ENCODE measurements at regions not wholly inside any gene's neighbourhood (a gene's known extent, or its start where the extent isn't known, plus 50 kb on each side); places are given as distances from the start of the nearest gene placed in this dataset.
"Not testable (repeated sequence)": the region's sequence is repeated elsewhere in the genome, so short reads cannot be mapped to it uniquely, and the experiment has no call there.

DNA sequence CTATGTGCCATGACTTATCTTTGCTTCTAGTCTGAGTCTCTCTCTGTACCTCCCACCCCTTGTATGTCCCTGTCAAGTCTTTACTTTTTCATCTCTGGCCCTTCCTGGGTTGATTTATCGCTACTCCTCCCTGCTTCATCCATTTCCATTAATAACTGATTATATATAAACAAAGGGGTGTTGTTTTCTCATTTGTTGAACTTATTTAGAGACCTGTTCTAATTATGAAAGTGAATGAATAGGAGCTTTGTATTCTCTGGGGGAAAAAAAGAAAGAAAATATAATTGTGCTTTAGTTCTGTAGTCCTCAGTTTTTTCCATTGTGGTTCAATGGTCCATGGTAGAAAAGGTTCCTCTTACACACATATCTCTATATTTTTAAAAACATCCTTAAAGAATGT, 328.9 kb upstream of the PPP2R3A start:
- no peak for DNase-seq (ENCODE audit: low read depth)

DNA sequence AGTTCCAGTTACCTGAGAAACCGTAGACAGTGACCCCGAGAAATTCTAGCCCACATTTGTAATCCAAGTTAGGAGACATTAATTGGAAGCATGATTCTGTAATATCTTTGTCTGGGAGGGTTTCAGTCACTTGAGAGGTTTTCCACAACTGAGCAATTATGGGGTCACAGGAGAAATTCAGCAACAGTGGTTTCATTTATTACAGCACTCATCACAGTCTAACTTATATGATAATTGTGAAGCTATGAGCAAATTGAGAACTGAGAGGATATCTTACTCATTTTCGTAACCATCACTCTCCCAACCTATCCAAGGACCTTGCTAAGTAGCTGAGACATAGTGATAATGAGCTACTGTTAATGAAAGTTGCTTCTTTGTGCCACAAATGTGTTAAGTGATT, 328.5 kb upstream of the PPP2R3A start:
- no peak for DNase-seq (ENCODE audit: low read depth)

DNA sequence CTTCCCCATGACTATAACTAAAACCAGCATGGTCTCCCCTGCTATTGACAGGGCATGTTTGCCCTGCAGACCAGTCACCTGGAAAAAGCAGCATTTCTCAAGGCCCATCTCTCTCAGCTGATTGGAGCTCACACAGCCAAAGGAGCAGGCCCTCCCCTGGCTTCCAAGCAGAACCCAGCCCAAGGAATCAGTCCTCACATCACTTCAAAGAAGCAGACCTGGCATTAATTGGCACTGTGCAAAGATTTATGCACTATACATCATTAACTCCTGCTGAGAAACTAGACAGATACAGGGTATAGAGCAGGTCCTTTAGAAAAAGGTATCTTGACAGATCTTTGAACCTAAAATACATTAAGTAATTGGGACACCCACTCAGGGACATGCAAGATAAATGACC, 323.8 kb upstream of the PPP2R3A start:
- DNase-seq (ENCODE audit: low read depth), result no peak

DNA sequence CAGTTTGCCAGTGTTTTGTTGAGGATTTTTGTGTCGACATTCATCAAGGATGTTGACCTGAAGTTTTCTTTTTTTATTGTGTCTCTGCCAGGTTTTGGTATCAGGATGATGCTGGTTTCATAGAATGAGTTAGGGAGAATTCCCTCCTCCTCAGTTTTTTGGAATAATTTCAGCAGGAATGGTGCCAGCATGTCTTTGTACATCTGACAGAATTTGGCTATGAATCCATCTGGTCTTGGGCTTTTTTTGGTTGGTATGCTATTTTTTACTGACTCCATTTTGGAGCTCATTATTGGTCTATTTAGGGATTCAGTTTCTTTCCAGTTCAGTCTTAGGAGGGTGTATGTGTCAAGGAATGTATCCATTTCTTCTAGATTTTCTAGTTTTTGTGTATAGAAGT, 320.0 kb upstream of the PPP2R3A start:
- no peak for DNase-seq (ENCODE audit: low read depth)

DNA sequence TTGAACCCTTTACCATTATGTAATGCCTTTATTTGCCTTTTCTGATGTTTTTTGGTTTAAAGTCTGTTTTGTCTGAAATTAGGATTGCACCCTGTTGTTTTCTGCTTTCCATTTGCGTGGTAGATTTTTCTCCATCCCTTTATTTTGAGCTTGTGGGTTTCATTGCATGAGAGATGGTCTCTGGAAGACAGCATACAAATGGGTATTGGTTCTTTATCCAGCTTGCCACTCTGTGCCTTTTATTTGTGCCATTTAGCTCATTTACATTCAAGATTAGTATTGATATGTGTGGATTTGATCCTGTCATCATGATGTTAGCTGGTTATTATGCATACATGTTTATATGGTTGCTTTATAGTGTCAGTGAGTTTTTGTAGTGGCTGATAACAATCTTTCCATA, 318.7 kb upstream of the PPP2R3A start:
- no peak for DNase-seq (ENCODE audit: low read depth)

DNA sequence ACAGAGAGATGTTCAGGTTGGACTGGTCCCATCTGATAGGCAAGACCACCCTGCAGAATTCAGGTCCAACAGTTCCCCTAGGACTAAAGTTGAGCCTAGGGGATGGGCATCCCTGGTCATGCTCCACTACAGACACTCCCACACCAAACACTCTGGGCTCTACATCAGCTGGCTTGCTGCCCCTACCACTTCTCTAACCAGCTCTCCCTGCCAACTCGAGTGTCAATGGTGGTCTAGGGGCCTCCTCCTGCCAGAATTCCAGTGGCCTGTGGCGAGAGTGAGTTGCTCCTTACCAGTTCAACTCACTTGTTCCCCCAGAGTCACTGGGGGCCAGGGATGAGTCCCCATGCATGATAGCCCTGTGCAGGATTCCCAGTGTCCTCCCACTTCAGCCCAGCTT, 316.2 kb upstream of the PPP2R3A start:
- no peak for DNase-seq (ENCODE audit: low read depth)

DNA sequence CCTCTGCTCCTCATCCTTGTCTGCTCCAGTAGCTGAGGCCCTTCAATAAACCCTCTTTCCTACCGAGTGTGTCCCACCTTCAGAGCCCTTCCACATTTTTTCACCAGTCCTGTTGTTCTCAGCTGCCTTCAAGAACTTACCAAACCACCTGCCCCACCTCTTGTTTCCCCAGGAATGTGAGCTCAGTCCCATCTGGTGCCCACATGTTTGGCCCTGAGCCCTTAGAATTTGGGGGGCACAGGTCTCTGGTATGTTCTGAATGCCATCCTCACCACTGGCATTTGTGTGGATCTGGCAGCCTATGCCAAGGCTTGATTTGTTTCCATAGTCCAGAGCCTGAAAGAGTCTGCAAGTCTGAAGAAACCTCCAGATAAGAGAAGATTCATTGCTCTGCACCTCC, 315.2 kb upstream of the PPP2R3A start:
- no peak for DNase-seq (ENCODE audit: low read depth)

DNA sequence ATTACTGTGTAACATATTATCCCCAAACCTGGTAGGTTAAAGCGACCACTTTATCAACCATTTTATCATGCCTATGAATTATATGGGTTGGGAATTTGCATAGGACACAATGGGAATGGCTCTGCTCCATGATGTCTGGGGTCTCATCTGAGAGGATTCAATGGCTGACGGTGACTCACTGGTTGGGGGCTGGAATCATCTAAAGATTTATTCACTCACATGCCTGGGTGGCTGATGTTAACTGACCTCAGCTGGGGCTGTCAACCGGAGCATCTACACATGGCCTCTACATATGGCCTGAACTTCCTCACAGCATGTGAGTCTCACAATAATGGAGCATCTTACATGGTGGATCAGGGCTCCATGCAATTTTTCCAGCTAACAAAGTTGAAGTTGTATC, 313.1 kb upstream of the PPP2R3A start:
- no peak for DNase-seq (ENCODE audit: low read depth)

DNA sequence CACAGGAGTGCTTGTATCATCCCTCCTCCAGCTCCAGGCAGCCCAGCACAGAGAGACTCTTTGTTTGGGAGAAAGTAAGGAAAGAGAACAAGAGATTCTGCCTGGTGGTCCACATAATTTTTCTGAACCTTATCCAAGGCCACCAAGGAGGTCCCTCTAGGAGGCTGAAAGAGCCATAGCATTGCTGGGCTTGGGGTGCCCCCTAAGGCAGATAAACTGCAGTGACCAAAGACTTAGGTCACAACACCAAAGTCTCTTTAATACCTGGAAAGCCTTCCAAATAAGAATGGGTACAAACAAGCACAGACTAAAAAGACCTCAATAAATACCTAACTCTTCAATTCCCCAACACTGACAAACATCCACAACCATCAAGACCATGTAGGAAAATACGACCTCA, 310.2 kb upstream of the PPP2R3A start:
- DNase-seq (ENCODE audit: low read depth), result no peak

DNA sequence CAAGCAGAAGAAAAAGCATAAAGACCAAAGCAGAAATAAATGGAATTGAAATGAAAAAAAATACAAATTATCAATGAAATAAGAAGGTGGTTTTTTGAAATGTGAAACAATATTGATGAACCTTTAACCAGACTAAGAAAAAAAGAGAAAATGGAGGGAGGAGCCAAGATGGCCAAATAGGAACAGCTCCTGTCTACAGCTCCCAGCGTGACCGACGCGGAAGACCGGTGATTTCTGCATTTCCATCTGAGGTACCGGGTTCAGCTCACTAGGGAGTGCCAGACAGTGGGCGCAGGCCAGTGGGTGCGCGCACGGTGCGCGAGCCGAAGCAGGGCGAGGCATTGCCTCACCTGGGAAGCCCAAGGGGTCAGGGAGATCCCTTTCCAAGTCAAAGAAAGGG, 307.1 kb upstream of the PPP2R3A start:
- DNase-seq (ENCODE audit: low read depth), result not testable (repeated sequence)

DNA sequence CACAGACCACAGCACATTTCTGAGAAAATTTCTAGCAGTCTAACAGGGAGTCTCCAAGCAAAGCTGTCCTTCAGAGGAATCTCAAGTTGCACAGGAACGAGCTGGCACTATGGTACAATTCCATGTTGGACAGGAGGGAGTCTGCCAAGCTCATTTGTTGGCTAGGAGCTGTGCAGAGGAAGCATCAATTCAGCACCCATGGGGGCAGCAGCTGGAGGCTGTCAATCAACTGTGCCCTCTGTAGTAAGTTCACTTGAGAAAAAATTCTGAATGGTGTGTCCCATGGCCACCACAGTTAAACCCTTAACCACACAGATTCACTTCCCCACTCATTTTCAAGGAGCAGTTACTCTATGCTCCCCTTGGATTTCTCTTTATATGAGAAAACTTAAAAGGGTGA, 298.5 kb upstream of the PPP2R3A start:
- DNase-seq (ENCODE audit: low read depth), result no peak

DNA sequence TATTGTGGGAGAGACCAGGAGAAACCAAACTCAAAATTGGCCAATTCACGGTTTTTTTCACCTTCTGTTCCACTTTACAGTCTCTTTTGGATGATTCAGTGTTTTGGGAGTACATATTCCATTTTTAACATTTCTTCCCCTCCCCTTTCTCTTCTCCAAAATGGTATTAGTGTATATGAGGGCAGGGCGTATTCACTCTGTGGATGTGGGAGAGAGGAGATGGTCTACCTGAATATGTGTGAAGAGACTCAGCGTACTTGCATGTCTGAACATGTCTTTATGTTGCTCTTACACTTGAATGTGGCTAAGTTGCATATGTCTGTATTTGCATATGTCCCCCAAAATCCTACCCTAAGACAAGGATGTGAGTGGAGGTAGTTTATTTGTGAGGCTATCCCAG, 291.0 kb upstream of the PPP2R3A start:
- DNase-seq (ENCODE audit: low read depth), result no peak

DNA sequence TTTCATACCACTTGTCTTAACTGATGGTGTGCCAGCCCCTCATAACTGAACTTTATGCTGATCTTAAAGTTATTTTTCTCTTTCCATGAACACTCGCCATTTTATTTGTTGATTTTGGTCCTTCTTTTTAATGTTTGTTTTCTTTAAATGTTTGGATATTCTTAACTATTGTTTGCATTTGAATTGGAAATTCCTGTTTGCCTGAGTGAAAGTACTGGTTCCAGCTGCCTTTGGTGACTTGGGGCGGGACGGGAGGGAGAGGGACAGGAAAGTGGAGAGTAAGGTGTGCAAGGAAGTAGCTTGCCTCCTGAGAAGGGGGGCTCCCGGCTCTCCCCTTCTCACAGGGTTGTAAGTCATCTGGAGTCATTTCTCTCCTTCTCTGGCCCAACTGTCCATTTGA, 287.1 kb upstream of the PPP2R3A start:
- no peak for DNase-seq (ENCODE audit: low read depth)

DNA sequence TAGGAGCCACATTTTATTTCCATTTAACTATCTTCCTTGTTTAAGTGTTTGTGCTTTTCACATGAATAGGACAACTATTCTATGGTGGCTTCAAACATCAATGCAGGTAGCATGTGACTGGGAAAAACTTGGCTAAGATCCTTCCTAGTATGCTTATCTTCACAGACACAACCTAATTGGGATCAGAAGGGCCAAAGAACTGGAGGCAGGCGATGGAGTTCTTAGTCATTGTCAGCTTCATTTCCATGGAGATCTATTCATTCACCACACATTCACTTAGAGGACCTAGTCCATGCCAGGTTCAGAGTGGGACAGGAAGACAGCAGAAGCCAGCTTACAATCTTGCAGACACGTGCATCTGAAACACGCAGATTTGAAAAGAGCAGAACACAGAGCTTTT, 277.5 kb upstream of the PPP2R3A start:
- no peak for DNase-seq (ENCODE audit: low read depth)

DNA sequence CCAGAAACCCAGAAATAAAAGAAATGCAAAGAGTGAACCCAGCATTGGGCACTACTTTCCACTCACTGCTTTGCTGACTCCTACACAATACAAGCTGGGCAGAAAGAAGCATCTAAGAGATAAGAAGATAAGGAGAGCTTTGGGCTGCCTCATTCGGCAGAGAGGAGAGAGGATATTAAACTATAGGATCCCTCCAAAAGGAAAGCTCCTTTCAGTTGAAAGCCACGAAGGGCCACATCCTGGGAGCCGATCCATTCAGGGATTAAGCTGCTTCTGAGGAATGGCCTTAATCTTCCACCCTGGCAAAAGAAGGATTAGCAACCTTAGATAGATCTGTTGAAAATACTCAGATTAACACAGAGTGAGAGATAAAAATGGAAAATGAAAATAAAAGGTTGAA, 274.9 kb upstream of the PPP2R3A start:
- no peak for DNase-seq (ENCODE audit: low read depth)

DNA sequence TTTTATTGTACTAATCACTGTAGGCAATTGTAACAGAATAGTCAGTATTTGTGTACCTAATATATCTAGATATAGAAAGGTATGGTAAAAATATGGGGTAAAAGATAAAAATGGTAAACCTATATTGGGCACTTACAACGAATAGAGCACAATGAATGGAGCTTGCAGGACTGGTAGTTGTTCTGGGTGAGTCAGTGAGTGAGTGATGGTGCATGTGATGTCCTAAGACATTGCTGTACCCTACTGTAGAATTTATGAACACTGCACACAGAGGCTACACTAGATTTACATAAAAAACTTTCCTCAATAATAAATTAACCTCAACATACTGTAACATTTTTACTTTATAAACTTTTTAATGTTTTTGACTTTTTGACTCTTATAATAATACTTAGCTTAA, 274.3 kb upstream of the PPP2R3A start:
- no peak for DNase-seq (ENCODE audit: low read depth)

DNA sequence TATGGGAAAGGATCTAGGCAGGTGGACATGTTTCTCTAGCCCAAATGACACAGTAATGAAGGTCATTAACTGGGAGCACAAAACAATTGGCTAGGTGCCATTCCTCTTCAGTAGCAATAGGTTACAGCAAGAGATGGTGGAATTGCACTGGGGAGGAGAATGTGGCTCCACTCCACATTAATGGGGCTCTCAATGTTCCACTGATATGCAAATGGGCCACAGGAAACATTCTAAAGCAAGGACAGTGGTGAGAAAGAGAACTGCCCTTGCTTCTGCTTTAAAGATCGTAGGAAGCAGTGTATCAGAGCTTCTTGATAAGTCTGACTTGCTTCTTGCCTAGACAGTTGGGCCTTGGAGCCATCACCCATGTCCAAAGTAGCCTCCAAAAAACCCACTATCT, 271.4 kb upstream of the PPP2R3A start:
- DNase-seq (ENCODE audit: low read depth), result no peak

DNA sequence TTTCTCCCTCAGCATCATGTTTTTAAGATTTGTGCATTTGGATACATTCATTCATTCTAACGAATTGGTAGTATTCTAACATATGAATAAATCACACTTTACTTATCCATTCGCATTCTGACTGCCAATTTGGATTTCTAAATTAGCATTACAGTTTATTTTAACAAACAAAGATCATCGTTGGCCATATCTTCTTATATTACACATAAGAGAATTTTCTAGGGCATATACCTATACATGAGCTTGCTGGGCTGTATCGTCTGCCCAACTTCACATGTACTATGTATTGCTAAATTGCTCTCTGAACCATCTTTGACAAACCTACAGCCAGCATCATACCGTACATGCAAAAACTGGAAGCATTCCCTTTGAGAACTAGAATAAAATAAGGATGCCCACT, 265.8 kb upstream of the PPP2R3A start:
- DNase-seq (ENCODE audit: low read depth), result no peak

DNA sequence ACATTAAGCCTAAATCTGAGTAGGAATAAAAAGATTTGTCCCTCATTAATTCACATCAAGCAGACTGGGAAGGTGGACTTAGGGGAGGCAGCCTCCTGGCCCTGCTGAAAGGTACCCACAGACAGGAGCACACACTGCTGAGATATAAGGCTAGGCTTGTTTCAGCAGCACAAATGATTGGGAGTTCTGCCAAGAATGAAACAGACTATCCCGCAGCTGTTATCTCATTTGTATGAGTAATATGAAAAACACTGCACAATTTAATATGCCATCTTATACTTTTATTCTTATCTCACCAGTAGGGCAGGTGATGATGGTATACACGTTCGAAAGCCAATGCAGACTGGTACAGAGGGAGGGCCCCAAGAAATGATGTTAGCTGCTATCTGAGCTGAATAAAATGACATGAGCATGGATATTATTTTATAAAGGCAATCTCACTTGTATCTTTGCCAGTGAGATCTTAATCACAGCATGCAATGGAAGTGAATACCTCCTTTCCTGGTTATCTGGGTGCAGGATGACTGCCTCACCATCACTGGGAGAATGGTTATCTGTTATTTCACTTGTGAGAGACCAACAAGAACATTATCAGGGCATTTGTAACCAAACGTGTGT, 258.7 kb upstream of the PPP2R3A start:
- DNase-seq (ENCODE audit: low read depth), result no peak

DNA sequence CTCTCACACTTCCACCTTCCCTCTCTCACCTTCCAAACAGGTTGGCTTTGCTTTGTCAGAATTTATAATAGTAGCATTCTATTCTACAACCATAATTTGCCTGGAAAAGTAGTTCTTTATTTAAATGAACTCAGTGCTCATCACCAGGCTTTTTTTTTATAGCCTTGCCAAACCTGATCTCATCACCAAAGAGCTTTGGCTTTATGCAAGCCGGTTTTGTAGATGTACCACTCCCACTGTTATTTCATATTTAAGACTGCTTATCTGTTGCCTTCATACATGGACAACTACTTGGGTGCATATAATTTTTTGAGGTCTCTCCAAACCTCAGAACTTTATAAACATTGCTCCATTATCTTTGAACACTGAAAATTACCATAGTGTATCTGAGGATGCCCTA, 246.1 kb upstream of the PPP2R3A start:
- DNase-seq (ENCODE audit: low read depth), result no peak

DNA sequence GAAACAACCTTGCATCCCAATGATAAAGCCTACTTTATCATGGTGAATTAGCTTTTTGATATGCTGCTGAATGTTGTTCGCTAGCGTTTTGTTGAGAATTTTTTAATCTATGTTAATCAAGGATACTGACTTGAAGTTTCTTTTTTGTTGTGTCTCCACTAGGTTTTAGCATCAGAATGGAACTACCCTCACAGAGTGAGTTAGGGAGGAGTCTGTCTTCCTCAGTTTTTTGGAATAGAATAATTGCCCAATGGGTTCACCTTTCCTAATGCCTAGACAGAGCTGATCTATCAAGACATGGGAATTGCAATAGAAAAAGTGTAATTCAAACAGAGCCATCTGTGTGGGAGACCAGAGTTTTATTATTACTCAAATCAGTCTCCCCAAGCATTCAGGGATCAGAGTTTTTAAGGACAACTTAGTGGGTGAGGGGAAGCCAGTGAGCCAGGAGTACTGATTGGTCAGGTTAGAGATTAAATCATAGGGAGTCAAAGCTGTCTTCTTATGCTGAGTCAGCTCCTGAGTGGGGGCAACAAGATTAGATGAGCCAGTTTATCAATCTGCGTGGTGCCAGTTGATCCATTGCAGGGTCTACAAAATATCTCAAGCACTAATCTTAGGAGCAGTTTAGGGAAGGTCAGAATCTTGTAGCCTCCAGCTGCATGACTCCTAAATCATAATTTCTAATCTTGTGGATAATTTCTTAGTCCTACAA, 237.4 kb upstream of the PPP2R3A start:
- no peak for DNase-seq (ENCODE audit: low read depth)

DNA sequence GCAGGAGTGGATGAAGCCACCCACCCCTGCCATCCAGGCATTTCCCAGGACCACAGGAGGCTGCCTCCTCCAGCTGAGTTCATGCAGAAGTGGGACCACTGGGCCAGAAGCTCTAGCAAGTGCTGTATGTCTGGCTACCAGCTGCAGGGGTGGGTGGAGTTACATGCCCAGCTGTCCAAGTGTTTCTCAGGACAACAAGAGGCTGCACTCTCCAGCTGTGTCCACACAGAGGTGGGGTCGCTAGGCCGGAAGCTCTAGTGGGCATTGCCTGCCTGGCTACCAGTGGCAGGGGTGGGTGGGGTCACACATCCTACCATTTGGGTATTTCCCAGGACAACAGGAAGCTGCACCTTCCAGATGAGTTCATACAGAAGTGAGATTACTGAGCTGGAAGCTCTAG, 234.0 kb upstream of the PPP2R3A start:
- no peak for DNase-seq (ENCODE audit: low read depth)

DNA sequence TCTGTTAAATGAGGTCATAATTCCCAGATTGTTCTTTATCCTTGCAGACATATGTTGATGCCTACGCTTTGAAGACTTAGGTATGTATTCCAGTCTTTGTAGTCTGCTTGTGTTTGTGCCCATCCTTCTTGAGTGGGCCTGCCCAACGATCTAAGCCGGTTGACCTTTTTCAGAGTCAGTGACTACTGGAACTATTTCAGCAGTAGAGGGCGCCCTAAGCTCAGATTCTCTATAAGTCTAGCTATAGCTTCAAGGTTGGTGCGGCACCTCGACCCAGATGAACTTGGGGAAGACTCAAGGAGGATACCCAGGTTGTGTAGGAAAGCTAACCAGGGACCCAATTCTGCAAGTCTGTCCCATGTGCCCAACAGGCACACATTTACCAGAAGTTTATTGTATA, 228.8 kb upstream of the PPP2R3A start:
- DNase-seq (ENCODE audit: low read depth), result no peak

DNA sequence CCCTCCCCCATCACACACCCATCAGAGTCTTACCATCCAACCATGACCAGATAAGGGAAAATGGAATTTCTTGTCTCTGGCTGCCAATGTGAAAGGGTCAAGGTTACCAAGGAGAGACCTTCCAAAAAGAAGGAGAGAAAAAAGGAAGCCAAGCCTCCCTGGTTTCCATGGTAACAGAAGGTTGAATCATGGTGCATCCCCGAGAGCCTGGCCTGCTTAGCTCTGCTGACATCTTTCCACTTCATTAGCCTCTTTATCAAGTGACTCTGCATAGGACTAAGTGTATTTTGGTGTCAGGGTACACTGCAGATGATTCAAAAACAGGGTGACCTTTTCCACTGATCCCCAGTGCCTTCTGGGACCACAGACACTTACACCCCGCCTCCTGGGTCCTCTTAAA, 225.7 kb upstream of the PPP2R3A start:
- DNase-seq (ENCODE audit: low read depth), result no peak

Data from fibroblast of the conjunctiva (primary cell).